ENCODE measurements at regions not wholly inside any gene's neighbourhood (a gene's known extent, or its start where the extent isn't known, plus 50 kb on each side); places are given as distances from the start of the nearest gene placed in this dataset.
A peak's percentile ranks its signal among the peaks of the same experiment; 100 is the strongest.

DNA sequence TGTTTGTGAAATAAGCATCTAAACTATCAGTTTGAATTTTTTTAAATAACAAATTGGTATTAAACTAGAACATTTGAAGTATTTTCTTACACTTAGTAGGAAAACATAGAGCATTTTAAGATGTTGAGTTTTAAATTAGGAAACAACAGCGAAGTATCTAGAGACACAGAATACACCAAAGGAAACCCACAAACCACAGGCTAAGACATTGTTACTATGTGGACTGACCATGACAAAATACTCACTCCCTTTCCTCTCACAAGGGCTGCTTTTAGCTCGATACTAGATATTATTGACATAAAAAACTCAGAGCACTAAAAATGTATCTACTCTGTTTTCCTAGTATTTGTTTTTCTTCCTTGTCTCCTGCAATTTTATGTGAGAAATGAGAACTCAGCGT lies 266.0 kb upstream of the CITED2 start:
- DNase-seq (ENCODE audit: low read depth): peak; percentile 87
- TF ChIP-seq, protein P1, sequence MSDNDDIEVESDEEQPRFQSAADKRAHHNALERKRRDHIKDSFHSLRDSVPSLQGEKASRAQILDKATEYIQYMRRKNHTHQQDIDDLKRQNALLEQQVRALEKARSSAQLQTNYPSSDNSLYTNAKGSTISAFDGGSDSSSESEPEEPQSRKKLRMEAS (IDR thresholded peaks at IDR 0.05; ENCODE audit: low read depth, low read length): no peak
- TF ChIP-seq POLR2A (IDR thresholded peaks at IDR 0.05; ENCODE audit: extremely low read depth, insufficient read length) (no peak), MYC (IDR thresholded peaks at IDR 0.05; ENCODE audit: low read depth, low read length) (no peak; the same call in 1 of the 2 replicates)
- TF ChIP-seq, protein P2, sequence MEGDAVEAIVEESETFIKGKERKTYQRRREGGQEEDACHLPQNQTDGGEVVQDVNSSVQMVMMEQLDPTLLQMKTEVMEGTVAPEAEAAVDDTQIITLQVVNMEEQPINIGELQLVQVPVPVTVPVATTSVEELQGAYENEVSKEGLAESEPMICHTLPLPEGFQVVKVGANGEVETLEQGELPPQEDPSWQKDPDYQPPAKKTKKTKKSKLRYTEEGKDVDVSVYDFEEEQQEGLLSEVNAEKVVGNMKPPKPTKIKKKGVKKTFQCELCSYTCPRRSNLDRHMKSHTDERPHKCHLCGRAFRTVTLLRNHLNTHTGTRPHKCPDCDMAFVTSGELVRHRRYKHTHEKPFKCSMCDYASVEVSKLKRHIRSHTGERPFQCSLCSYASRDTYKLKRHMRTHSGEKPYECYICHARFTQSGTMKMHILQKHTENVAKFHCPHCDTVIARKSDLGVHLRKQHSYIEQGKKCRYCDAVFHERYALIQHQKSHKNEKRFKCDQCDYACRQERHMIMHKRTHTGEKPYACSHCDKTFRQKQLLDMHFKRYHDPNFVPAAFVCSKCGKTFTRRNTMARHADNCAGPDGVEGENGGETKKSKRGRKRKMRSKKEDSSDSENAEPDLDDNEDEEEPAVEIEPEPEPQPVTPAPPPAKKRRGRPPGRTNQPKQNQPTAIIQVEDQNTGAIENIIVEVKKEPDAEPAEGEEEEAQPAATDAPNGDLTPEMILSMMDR (IDR thresholded peaks at IDR 0.05; ENCODE audit: low read depth, low read length): no peak
- peak overlapping the region; percentile 4 for H3K4me3 ChIP-seq (ENCODE audit: low read depth, low read length)

DNA sequence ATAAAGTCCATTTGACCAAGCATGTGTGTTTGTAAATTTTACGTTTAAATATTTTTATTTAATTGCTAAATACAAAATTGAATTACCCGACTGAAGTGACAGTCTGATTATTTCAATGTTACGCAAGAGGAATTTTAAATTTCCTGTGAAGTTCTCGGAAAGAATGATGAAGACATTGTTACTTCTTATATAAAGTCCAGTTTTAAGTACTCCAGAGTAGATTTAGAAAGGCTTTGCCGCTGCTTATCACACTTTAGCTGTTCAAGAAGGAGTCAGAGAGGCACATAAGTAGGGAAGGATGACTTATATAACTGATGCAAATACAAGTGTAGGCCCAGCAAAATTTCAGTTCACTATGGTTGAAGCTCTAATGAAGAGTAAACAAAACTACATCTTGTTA lies 265.1 kb upstream of the CITED2 start:
- peak; percentile 28 for DNase-seq (ENCODE audit: low read depth)
- TF ChIP-seq, protein P2 (IDR thresholded peaks at IDR 0.05; ENCODE audit: low read depth, low read length): no peak
- TF ChIP-seq, protein P1 (IDR thresholded peaks at IDR 0.05; ENCODE audit: low read depth, low read length): no peak
- TF ChIP-seq MYC (IDR thresholded peaks at IDR 0.05; ENCODE audit: low read depth, low read length) (no peak), POLR2A (IDR thresholded peaks at IDR 0.05; ENCODE audit: extremely low read depth, insufficient read length) (no peak)
- H3K4me3 ChIP-seq (ENCODE audit: low read depth, low read length): no peak overlapping the region

DNA sequence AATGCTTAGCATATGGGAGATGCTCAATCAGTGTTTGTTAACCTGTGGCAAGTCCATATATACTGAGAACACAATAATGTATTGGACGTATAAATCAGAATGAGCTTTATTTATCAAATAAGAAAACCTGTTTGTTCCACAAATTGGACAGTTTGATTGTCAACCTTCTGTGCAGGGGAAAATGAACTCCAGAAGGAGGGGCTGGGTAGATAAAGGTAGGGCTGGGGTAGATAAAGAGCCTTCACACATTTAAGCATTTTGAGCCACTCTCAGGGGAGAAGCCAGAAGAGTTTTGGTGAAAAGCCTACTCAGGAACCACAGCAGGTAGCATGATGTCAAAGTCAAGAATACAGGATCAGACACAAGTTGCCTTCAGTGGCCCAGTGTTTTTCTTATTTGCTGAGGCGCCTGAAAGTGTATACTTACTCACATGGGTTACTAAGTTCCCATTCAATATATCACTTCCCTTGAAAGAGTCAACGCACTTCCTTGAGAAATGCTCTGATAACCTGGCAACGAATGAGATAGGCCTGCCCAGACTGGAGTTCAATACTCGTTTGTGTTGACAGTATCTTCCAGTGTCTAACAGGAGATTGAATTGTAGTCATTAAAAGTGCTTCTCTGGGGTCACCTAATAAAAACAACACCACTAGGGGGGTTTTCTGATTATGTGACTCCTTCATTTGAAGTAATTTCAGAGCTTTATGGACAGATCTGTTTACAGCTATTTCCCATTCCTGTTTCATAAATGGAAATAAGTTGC lies 263.9 kb upstream of the CITED2 start:
- H3K4me3 ChIP-seq (ENCODE audit: low read depth, low read length): no peak overlapping the region
- no peak for DNase-seq (ENCODE audit: low read depth)
- TF ChIP-seq POLR2A (IDR thresholded peaks at IDR 0.05; ENCODE audit: extremely low read depth, insufficient read length) (no peak), MYC (IDR thresholded peaks at IDR 0.05; ENCODE audit: low read depth, low read length) (no peak)
- TF ChIP-seq, protein P2 (IDR thresholded peaks at IDR 0.05; ENCODE audit: low read depth, low read length): no peak
- TF ChIP-seq, protein P1 (IDR thresholded peaks at IDR 0.05; ENCODE audit: low read depth, low read length): no peak

DNA sequence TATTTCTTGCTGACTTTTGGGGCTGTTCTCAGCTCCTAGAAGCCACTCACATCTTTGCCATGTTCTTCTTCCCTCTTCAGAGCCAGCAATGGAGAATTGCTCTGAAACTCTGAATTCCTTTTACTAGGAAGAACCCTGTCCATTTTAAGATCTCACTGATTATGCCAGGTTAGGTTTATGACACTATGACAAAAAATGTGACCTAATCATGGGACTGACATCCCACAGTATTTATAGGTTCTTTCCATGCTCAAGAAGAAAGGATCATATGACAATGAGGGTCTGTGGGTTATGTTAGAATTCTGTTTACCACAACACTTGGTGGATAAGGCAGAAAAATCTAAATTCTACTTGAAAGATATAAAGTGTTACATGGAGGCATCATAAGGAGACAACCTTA lies 263.3 kb upstream of the CITED2 start:
- H3K4me3 ChIP-seq (ENCODE audit: low read depth, low read length): no peak overlapping the region
- no peak for DNase-seq (ENCODE audit: low read depth)
- TF ChIP-seq POLR2A (IDR thresholded peaks at IDR 0.05; ENCODE audit: extremely low read depth, insufficient read length) (no peak), MYC (IDR thresholded peaks at IDR 0.05; ENCODE audit: low read depth, low read length) (no peak)
- TF ChIP-seq, protein P1 (IDR thresholded peaks at IDR 0.05; ENCODE audit: low read depth, low read length): no peak
- TF ChIP-seq, protein P2 (IDR thresholded peaks at IDR 0.05; ENCODE audit: low read depth, low read length): no peak

DNA sequence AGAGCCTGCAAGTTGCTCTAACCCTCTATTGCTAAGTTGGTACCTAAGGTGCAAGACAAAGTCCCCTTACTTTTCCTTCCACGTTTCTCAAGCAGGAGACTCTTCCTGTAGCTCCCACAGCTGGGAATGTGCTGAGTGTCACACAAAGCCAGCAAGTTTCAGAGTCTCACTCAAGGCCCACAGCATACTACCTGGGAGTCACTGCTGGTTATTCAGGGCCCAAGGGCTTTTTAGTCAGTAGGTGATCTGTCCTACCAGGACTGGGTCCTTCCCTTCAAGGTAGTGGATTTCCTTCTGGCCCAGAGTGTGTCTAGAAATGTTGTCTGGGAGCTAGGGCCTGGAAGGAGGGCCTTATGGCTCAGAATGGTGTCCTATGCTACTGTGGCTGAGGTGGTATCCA lies 261.9 kb upstream of the CITED2 start:
- no peak overlapping the region for H3K4me3 ChIP-seq (ENCODE audit: low read depth, low read length)
- TF ChIP-seq POLR2A (IDR thresholded peaks at IDR 0.05; ENCODE audit: extremely low read depth, insufficient read length) (no peak), MYC (IDR thresholded peaks at IDR 0.05; ENCODE audit: low read depth, low read length) (no peak)
- TF ChIP-seq, protein P1 (IDR thresholded peaks at IDR 0.05; ENCODE audit: low read depth, low read length): no peak
- TF ChIP-seq, protein P2 (IDR thresholded peaks at IDR 0.05; ENCODE audit: low read depth, low read length): no peak
- DNase-seq (ENCODE audit: low read depth): no peak
